Esophagus muscularis mucosa (tissue), 4 donors: ENCODE measurements at regions not wholly inside any gene's neighbourhood (a gene's known extent, or its start where the extent isn't known, plus 50 kb on each side); places are given as distances from the start of the nearest gene placed in this dataset.

Source experiments
- DNase-seq: peaks from one replicate; pipeline ENCODE4 v3.0.0-alpha.2; 2017; ENCODE audit errors: extremely low spot score
- H3K27ac ChIP-seq, 4 donors: fragments of 200-600 bp; sonication (generic); replicated peaks in 1 of 4; 1 replicate in 3 of 4; 2 replicates in 1 of 4; pipeline ENCODE4 v1.5.1; 2016 to 2019; ENCODE audit warnings: mild to moderate bottlenecking in 1 of 4
- H3K27me3 ChIP-seq, 4 donors: fragments of 200-600 bp; sonication (generic); one replicate each; pipeline versions ENCODE4 v1.5.1 to v1.6.0; 2016 to 2019
- H3K36me3 ChIP-seq, 4 donors: fragments of 200-600 bp; sonication (generic); one replicate each; pipeline ENCODE4 v1.5.1; 2016 to 2019
- H3K4me1 ChIP-seq, 4 donors: fragments of 200-600 bp; sonication (generic); one replicate each; pipeline ENCODE4 v1.5.1; 2016 to 2019
- H3K4me3 ChIP-seq, 4 donors: fragments of 200-600 bp; sonication (generic); 1 replicate in 2 of 4; 2 replicates in 2 of 4; pipeline ENCODE4 v1.5.1; 2016 to 2019; ENCODE audit warnings: mild to moderate bottlenecking in 4 of 4, moderate library complexity in 1 of 4
- H3K9me3 ChIP-seq, 4 donors: fragments of 200-600 bp; sonication (generic); 1 replicate in 3 of 4; 2 replicates in 1 of 4; pipeline ENCODE4 v1.5.1; 2016 to 2019
- CTCF ChIP-seq, 3 experiments: fragments of 200-600 bp in 2 of 3; fragments of 450-650 bp in 1 of 3; sonication (generic) in 2 of 3; IDR thresholded peaks; one replicate each; pipeline ENCODE4 v1.5.1; 2017 to 2019; ENCODE audit warnings: antibody characterized with exemption in 3 of 3, mild to moderate bottlenecking in 2 of 3, moderate library complexity in 1 of 3
- EP300 ChIP-seq: sonication (generic); formaldehyde crosslinking; IDR thresholded peaks from one replicate; pipeline ENCODE4 v1.6.1; 2017; ENCODE audit warnings: antibody characterized with exemption
- POLR2A ChIP-seq: fragments of 450-650 bp; IDR thresholded peaks from one replicate; pipeline ENCODE4 v1.6.1; 2017; ENCODE audit warnings: antibody characterized with exemption, moderate library complexity, mild to moderate bottlenecking, low read depth
- POLR2AphosphoS5 ChIP-seq, 2 donors: sonication (generic); formaldehyde crosslinking; IDR thresholded peaks; one replicate each; pipeline ENCODE4 v1.6.1; 2017; ENCODE audit warnings: antibody characterized with exemption in 2 of 2
- WGBS: methylation state at CpG from one replicate; pipeline ENCODE4 v1.1.5; 2018; 5-methylcytosine and 5-hydroxymethylcytosine counted together
- intact Hi-C: fragments of 100-400 bp; cut with DNase I; formaldehyde crosslinking; loops from one replicate; pipeline ENCODE4 v1.15.1; 2023

- H3K9me3 ChIP-seq = no peaks in the 10 kb centered on the region
- H3K4me1 ChIP-seq = peaks cover 0 to 20% (median 12%) of the 10 kb centered on the region in 4 donors
- H3K27ac ChIP-seq = no peak overlapping the region
- intact Hi-C loops = no loop called here
- H3K4me3 ChIP-seq = no peak overlapping the region
- no peak for DNase-seq
- 92% methylated on average over 1 of the region's 1 CpG for WGBS
- no peak for TF ChIP-seq POLR2AphosphoS5 (IDR thresholded peaks at IDR 0.05)
- no peak for TF ChIP-seq CTCF (IDR thresholded peaks at IDR 0.05)
- TF ChIP-seq POLR2A = no peak
- no peak for TF ChIP-seq EP300
- no peaks in the 10 kb centered on the region for H3K36me3 ChIP-seq
- H3K27me3 ChIP-seq = no peaks in the 10 kb centered on the region
These were observed 274.9 kb downstream of the LMO4 start for GRCh38 chr1:87603626-87604025.

- Histone ChIP-seq H3K27me3 (no peaks in the 10 kb centered on the region), H3K4me1 (peaks cover 0 to 27% (median 17%) of the 10 kb centered on the region in 4 donors), H3K9me3 (no peaks in the 10 kb centered on the region), H3K27ac (no peak overlapping the region), H3K4me3 (no peak overlapping the region), H3K36me3 (no peaks in the 10 kb centered on the region)
- TF ChIP-seq POLR2A (no peak), CTCF (IDR thresholded peaks at IDR 0.05) (no peak), EP300 (no peak), POLR2AphosphoS5 (IDR thresholded peaks at IDR 0.05) (no peak)
- intact Hi-C loops = no loop called here
- 71% methylated on average over 3 of the region's 3 CpGs for WGBS
- DNase-seq = no peak
These were observed 284.3 kb downstream of the LMO4 start for GRCh38 chr1:87612956-87613355.

GRCh38 chr1:87615491-87615890 lies 286.8 kb downstream of the LMO4 start:
- WGBS = 71% methylated on average over 2 of the region's 2 CpGs
- DNase-seq = no peak
- Histone ChIP-seq H3K27ac (no peak overlapping the region), H3K4me3 (no peak overlapping the region), H3K4me1 (peaks cover 0 to 19% (median 15%) of the 10 kb centered on the region in 4 donors), H3K9me3 (peaks cover 0 to 7% (median 0%) of the 10 kb centered on the region in 4 donors), H3K27me3 (no peaks in the 10 kb centered on the region), H3K36me3 (no peaks in the 10 kb centered on the region)
- TF ChIP-seq POLR2AphosphoS5 (IDR thresholded peaks at IDR 0.05) = no peak
- no peak for TF ChIP-seq EP300
- TF ChIP-seq CTCF (IDR thresholded peaks at IDR 0.05) = no peak
- TF ChIP-seq POLR2A = no peak
- intact Hi-C loops = no loop called here

- no peak for TF ChIP-seq POLR2AphosphoS5 (IDR thresholded peaks at IDR 0.05)
- TF ChIP-seq CTCF (IDR thresholded peaks at IDR 0.05) = no peak
- TF ChIP-seq EP300 = no peak
- TF ChIP-seq POLR2A = no peak
- H3K9me3 ChIP-seq = peaks cover 0 to 7% (median 0%) of the 10 kb centered on the region in 4 donors
- no peak overlapping the region for H3K4me3 ChIP-seq
- no peaks in the 10 kb centered on the region for H3K36me3 ChIP-seq
- no peak for DNase-seq
- WGBS = 74% methylated on average over 2 of the region's 2 CpGs
- no peaks in the 10 kb centered on the region for H3K27me3 ChIP-seq
- H3K4me1 ChIP-seq = peaks cover 0 to 19% (median 15%) of the 10 kb centered on the region in 4 donors
- intact Hi-C loops = no loop called here
- H3K27ac ChIP-seq = no peak overlapping the region
These were observed 287.2 kb downstream of the LMO4 start for GRCh38 chr1:87615901-87616300.

GRCh38 chr1:87620807-87621206 lies 292.1 kb downstream of the LMO4 start:
- no peaks in the 10 kb centered on the region for H3K27me3 ChIP-seq
- H3K27ac ChIP-seq = no peak overlapping the region
- DNase-seq = no peak
- H3K4me3 ChIP-seq = no peak overlapping the region
- no peaks in the 10 kb centered on the region for H3K36me3 ChIP-seq
- peaks cover 0 to 7% (median 0%) of the 10 kb centered on the region in 4 donors for H3K9me3 ChIP-seq
- TF ChIP-seq CTCF (IDR thresholded peaks at IDR 0.05) (no peak), POLR2A (no peak), EP300 (no peak), POLR2AphosphoS5 (IDR thresholded peaks at IDR 0.05) (no peak)
- intact Hi-C loops = no loop called here
- 98% methylated on average over 2 of the region's 2 CpGs for WGBS
- peaks cover 0 to 5% (median 4%) of the 10 kb centered on the region in 4 donors for H3K4me1 ChIP-seq
